GM21423 (cell line): ENCODE measurements at regions not wholly inside any gene's neighbourhood (a gene's known extent, or its start where the extent isn't known, plus 50 kb on each side); places are given as distances from the start of the nearest gene placed in this dataset.
"Not testable (repeated sequence)": the region's sequence is repeated elsewhere in the genome, so short reads cannot be mapped to it uniquely, and the experiment has no call there.

Source experiments
- ATAC-seq: cut with Tn5 transposase; IDR thresholded peaks from one replicate; pipeline ENCODE4 v1.9.1; 2021; ENCODE audit warnings: mild to moderate bottlenecking, moderate library complexity; ENCODE audit not compliant: unreplicated experiment

GRCh38 chr3:80994767-80995166, 766.7 kb downstream of the GBE1 start:
- ATAC-seq = no peak

DNA sequence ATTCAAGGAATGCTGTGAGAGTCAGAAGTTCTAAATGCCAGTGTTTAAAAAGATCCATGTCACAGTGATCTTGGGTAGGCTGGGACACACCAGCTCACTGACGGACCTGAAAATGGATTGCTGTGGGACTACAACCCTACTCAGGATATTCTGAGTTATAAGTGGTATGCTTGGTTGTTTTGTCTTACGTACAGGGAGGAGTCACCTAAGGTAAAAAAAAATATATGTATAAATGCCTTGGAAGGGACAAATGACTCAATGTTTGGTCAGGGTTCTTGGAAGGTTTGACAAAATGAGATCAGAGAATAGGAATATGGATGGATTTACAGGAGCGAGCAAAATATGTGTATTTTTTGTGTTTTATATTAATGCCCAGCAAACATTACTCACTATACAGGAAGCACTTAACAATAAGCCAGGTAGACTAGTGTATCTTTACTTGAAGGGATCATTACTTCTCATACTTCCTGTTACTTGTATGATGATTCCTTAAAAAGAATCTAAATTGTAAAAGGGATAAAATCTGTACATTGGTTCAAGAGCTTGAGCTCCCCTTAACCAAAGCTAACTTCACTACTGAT, 767.3 kb downstream of the GBE1 start:
- no peak for ATAC-seq

DNA sequence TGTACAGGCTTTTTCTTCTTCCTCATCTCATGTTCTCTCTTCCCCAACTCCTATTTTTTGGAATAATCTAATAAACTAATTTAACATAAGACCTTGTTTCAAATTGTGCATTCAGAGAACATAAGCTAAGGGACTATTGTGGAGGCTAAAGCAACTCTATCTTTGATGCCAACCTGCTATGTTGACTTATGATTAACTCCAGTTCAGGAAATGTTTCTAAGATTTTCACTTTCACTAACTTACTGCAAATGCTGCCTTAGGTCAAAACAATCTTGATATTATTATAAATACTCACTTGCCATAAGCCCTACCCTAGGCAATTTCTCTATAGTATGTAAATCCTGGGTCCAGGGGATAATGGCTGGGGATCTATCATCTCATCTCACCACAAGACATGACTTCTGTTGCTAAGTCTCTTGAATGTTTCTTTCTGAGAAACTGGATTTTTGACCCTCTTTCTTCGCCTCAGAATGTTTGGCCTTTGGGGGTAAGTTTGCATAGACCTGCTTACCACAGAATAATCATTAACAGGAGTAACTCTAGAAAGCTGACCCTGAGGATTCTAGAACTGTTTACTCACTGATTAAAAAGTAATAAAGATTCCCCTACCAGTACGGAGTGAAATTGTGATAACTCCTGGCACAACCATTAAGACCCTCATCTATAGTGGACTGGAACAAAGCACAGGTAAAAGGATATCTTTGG, 768.1 kb downstream of the GBE1 start:
- ATAC-seq = peak; percentile 79

- ATAC-seq = no peak
These were observed 777.7 kb downstream of the GBE1 start for GRCh38 chr3:80983753-80984152.

DNA sequence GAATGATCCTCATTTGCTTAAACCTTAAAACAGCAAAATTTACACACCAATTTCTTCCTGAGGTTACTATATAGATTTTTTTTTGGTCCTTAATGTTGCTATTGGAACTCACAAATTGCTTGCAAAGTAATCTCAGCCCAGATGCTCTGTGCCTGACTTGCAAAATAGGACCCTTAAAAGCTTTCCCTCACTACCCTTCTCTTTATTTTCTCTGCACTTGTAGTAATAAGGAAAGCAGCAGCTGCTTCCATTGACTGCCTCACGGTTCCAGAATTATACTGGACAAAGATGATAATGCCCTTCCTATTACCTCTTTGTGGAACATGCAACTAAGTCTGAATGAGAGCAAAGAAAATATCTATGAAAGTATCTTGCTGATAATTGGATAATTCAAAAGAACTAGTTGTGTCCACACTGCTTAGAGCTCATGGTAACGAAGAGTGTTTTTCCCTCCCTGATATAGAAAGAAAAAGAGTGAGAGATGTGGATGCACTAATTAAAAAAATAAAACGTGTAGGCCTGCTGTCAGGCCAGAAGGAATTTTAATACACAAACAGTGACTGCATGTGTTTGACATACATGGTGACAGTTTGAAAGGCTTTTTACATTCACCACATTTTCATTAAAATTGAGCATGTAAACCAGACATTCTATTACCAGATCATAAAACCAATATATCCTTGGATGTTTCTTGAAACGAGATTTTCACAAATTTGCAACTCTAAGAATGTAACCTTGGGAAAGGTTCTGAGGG, 783.1 kb downstream of the GBE1 start:
- ATAC-seq = no peak

GRCh38 chr3:80970292-80970691, 791.2 kb downstream of the GBE1 start:
- no peak for ATAC-seq

DNA sequence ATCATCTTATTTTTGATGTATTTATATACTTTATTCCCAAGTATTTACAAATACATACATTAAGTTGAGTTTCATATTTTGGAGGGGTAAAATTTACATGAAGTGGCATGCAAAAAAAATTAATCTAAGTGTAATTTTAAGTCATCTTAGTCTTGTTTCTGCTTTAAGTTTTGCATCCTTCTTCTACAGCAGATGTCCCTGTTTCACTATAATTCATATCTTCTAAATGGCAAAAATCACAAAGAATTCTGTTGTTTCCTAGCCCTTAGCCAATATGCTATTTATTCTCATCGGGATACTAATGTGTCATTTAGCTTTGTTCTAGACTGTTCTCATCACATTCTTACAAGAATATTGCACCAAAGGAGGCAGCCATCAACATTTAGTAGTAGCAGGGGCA, 831.9 kb downstream of the GBE1 start:
- ATAC-seq = no peak

DNA sequence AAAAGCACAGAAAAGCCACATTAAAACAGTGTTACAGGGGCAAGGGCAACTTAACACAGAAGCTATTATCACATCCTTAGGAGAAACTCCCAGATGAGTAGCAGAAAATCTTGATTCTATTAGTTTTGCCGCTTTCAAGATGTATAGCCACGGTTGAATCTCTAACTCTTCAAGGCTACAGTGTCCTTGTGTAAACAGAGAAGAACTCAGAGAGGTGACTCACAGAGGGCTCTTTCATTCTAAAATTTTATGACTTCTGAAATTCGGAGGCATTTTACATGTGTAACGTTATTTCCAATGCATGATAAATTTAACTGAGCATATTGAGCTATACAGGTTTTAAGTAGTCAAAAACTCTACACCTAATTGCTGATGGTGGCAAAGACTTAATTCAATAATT, 846.6 kb downstream of the GBE1 start:
- no peak for ATAC-seq

- ATAC-seq = no peak
These were observed 863.2 kb downstream of the GBE1 start for GRCh38 chr3:80898211-80898610.

GRCh38 chr3:80897005-80897404, 864.4 kb downstream of the GBE1 start:
- ATAC-seq = not testable (repeated sequence)

GRCh38 chr3:80890571-80890970, 870.9 kb downstream of the GBE1 start:
- ATAC-seq = no peak

DNA sequence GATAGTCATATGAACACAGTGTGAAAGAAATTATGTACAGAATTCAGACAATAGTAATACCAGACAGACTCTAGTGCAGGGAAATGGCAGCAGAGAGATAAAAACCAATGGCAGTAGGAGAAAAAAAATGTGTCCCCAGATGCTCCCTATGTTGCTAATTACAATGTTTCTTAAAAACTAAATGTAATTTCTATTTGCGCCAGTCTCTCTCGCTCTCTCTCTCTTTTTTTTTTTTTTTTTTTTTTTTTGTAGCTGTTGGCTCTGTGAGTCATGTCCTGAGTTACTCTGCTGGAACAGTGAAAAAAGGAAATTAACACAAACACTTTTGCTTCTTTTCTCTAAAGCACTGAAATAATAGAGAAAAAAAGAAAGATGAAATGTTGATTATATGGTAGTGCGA, 871.9 kb downstream of the GBE1 start:
- no peak for ATAC-seq

DNA sequence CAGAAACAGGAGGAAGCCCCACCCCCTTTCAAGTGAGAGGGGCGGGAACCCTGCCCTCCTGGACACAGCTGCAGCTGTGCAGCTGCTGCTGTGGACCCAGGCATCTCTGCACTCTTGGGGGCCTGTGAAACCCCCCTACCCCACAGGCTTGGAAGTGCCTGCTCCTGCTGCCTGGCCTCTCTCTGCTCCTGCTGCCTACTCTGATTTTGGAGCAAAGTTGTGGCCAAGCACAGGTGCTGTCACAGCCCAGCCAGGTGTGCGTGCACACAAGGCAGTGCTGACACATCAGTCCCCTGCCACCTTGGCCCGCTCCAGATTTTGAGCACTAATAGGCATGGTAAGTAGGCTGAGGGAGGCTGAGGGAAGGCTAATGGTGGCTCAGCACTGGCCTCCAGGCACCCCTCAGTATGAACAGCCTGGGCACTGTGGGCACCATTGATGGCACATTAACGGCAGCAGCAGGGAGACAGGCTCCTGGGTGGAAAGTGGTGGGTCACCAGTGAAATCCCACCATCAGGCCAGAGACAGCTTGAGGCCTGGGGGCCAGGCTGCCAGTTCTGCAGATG, 890.9 kb downstream of the GBE1 start:
- no peak for ATAC-seq

GRCh38 chr3:80855482-80855881, 906.0 kb downstream of the GBE1 start:
- ATAC-seq = no peak

GRCh38 chr3:80836395-80836794, 925.0 kb downstream of the GBE1 start:
- ATAC-seq = no peak

DNA sequence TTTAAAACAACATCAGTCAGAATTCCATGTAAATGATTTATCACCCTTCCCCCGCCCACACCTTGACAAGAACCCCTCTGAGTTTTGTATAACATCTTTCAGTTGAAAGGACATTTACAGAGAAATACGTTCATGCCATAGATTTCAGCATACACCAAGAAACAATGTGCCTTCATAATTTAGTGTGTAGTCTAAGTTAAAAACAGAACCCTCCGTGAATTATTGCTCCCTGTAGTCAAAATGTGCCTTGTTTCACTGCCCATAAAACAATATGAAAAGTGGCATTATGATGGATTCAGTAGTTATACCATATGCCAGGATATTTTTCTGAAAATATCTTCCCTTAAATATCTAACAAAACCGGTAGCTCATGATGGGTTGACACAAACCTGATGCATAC, 953.9 kb downstream of the GBE1 start:
- no peak for ATAC-seq

DNA sequence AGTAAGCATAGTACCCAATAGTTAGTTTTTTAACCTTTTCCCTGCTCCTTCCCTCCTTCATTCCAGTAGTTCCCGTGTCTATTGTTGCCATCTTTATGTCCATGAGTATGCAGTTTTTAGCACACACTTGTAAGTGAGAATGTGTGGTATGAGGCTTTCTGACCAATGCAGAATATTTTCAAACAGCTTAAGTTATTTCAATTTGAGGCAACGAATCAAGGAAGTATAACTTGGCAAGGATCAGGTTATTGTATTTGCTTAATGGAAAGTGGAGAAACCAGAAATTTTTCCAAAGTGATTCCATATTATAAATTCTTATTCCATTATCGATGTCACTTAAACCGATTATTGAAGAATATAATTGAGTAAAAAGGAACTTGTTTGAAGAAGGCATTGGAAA, 954.8 kb downstream of the GBE1 start:
- ATAC-seq = no peak

- no peak for ATAC-seq
These were observed 972.5 kb downstream of the GBE1 start for GRCh38 chr3:80788914-80789313.

DNA sequence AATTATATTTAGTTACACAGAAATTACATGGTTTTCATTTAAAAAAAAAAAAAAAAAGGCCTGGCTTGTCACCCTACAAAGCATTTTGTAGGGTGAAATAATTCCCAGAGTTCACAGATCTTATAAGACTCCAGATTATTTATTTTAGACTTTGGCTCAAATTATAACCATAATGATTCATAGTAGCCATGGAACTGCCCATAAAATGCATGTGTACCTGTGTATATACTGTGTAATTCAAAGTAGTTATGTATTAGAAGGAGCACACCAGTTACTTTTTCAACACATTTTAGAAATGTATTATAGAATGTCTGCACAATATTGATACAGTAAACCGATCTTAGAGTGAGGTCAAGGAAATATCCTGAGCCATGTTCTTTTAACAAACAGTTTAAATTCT, 975.6 kb downstream of the GBE1 start:
- ATAC-seq = no peak

DNA sequence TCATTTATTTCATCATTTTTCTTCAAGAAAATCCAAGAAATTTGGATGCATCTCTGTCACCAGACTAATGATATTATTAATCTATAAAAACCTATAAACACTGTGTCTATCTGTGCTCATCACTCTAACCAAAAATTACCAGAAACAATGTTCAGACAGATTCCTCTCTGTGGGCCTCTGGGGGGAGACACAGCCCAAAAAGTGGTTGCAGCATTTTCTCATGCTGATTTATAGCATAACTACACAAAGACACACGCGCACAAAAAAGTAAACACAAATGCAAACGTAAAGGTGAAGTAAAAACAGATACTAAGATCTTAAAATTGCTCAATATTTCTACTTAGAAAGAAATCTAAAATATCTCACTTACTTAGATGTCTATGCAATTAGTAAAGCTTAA, 976.0 kb downstream of the GBE1 start:
- no peak for ATAC-seq

DNA sequence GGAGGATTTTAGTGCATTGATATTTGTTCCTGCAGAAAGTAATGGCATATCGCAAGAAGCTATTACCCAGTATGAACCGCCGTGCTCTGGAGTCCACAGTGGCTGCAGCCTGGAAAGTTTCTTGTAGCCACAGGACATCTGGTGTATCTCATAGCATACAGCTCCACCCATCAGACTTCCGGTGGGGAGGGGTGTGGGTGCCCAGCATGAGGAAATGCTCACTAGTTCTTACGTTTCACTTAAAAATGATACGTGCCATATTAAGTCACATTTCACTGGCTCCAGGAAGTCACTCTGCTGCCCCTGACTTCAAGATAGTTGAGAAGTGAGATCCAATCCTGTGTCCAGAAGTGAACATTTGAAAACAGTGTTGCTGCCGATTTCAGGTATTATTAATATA, 990.4 kb downstream of the GBE1 start:
- ATAC-seq = no peak
